Activated T-cell treated with anti-CD3 and anti-CD28 coated beads, Interleukin-2, amount 50 U/mL, for 24 hours (primary cell): ENCODE measurements at regions not wholly inside any gene's neighbourhood (a gene's known extent, or its start where the extent isn't known, plus 50 kb on each side); places are given as distances from the start of the nearest gene placed in this dataset.

Experiments used
- DNase-seq: peaks from one replicate; pipeline ENCODE4 v3.0.0-alpha.2; 2020
- H3K27ac Mint-ChIP-seq: 2 replicates; pipeline ENCODE4 v1.8.0; 2020; ENCODE audit warnings: mild to moderate bottlenecking, mixed read lengths
- H3K27me3 Mint-ChIP-seq: 2 replicates; pipeline ENCODE4 v1.8.0; 2020; ENCODE audit warnings: mixed read lengths
- H3K36me3 Mint-ChIP-seq: 2 replicates; pipeline ENCODE4 v1.8.0; 2020; ENCODE audit warnings: low read depth, mixed read lengths
- H3K4me1 Mint-ChIP-seq: 2 replicates; pipeline ENCODE4 v1.8.0; 2020; ENCODE audit warnings: low read depth, mixed read lengths
- H3K4me3 Mint-ChIP-seq: 2 replicates; pipeline ENCODE4 v1.8.0; 2020; ENCODE audit warnings: mild to moderate bottlenecking, moderate library complexity, mixed read lengths
- H3K9me3 Mint-ChIP-seq: 2 replicates; pipeline ENCODE4 v1.8.0; 2020; ENCODE audit warnings: mixed read lengths

- H3K27ac Mint-ChIP-seq, result no peak overlapping the region
Measured at GRCh38 chr20:23203951-23204730, 118.0 kb upstream of the CD93 start.

GRCh38 chr20:23203310-23203709, 117.2 kb upstream of the CD93 start:
- no peak overlapping the region for H3K4me3 Mint-ChIP-seq
- no peak overlapping the region for H3K27ac Mint-ChIP-seq
- H3K27me3 Mint-ChIP-seq, result peaks cover 20% of the 10 kb centered on the region
- DNase-seq, result no peak
- no peaks in the 10 kb centered on the region for H3K9me3 Mint-ChIP-seq
- no peaks in the 10 kb centered on the region for H3K4me1 Mint-ChIP-seq
- H3K36me3 Mint-ChIP-seq, result no peaks in the 10 kb centered on the region

More at GRCh38 chr20:23203951-23204730, 118.0 kb upstream of the CD93 start:
- Mint-ChIP-seq H3K9me3 (no peaks in the 10 kb centered on the region), H3K36me3 (no peaks in the 10 kb centered on the region), H3K4me1 (no peaks in the 10 kb centered on the region), H3K27me3 (peaks cover 22% of the 10 kb centered on the region), H3K4me3 (no peak overlapping the region)
- DNase-seq, result no peak

GRCh38 chr20:23201658-23202057, 115.5 kb upstream of the CD93 start:
- H3K4me1 Mint-ChIP-seq, result no peaks in the 10 kb centered on the region
- no peaks in the 10 kb centered on the region for H3K9me3 Mint-ChIP-seq
- H3K27me3 Mint-ChIP-seq, result peaks cover 20% of the 10 kb centered on the region
- no peak overlapping the region for H3K4me3 Mint-ChIP-seq
- no peak overlapping the region for H3K27ac Mint-ChIP-seq
- DNase-seq, result no peak
- H3K36me3 Mint-ChIP-seq, result no peaks in the 10 kb centered on the region

GRCh38 chr20:23200914-23201313, 114.8 kb upstream of the CD93 start:
- no peak for DNase-seq
- H3K4me3 Mint-ChIP-seq, result no peak overlapping the region

GRCh38 chr20:23200413-23200812, 114.3 kb upstream of the CD93 start:
- H3K9me3 Mint-ChIP-seq, result no peaks in the 10 kb centered on the region
- DNase-seq, result no peak
- no peaks in the 10 kb centered on the region for H3K36me3 Mint-ChIP-seq
- no peak overlapping the region for H3K4me3 Mint-ChIP-seq
- H3K4me1 Mint-ChIP-seq, result no peaks in the 10 kb centered on the region
- H3K27ac Mint-ChIP-seq, result no peak overlapping the region
- H3K27me3 Mint-ChIP-seq, result peaks cover 20% of the 10 kb centered on the region

More at GRCh38 chr20:23200914-23201313, 114.8 kb upstream of the CD93 start:
- no peaks in the 10 kb centered on the region for H3K36me3 Mint-ChIP-seq
- H3K27me3 Mint-ChIP-seq, result peaks cover 20% of the 10 kb centered on the region
- no peak overlapping the region for H3K27ac Mint-ChIP-seq
- H3K9me3 Mint-ChIP-seq, result no peaks in the 10 kb centered on the region
- H3K4me1 Mint-ChIP-seq, result no peaks in the 10 kb centered on the region

GRCh38 chr20:23199356-23199755, 113.2 kb upstream of the CD93 start:
- DNase-seq, result no peak
- Mint-ChIP-seq H3K4me3 (no peak overlapping the region), H3K27ac (no peak overlapping the region), H3K36me3 (no peaks in the 10 kb centered on the region), H3K9me3 (no peaks in the 10 kb centered on the region), H3K4me1 (no peaks in the 10 kb centered on the region), H3K27me3 (peaks cover 16% of the 10 kb centered on the region)

GRCh38 chr20:23198815-23199214, 112.7 kb upstream of the CD93 start:
- H3K27ac Mint-ChIP-seq, result no peak overlapping the region

GRCh38 chr20:23197836-23198235, 111.7 kb upstream of the CD93 start:
- no peak for DNase-seq
- no peak overlapping the region for H3K4me3 Mint-ChIP-seq
- H3K27me3 Mint-ChIP-seq, result peaks cover 19% of the 10 kb centered on the region
- no peak overlapping the region for H3K27ac Mint-ChIP-seq
- no peaks in the 10 kb centered on the region for H3K36me3 Mint-ChIP-seq
- H3K4me1 Mint-ChIP-seq, result no peaks in the 10 kb centered on the region
- H3K9me3 Mint-ChIP-seq, result no peaks in the 10 kb centered on the region

More at GRCh38 chr20:23198815-23199214, 112.7 kb upstream of the CD93 start:
- no peaks in the 10 kb centered on the region for H3K36me3 Mint-ChIP-seq
- H3K27me3 Mint-ChIP-seq, result peaks cover 15% of the 10 kb centered on the region
- no peaks in the 10 kb centered on the region for H3K9me3 Mint-ChIP-seq
- DNase-seq, result no peak
- H3K4me3 Mint-ChIP-seq, result no peak overlapping the region
- no peaks in the 10 kb centered on the region for H3K4me1 Mint-ChIP-seq

GRCh38 chr20:23195636-23196035, 109.5 kb upstream of the CD93 start:
- Mint-ChIP-seq H3K36me3 (no peaks in the 10 kb centered on the region), H3K4me1 (no peaks in the 10 kb centered on the region), H3K27me3 (peaks cover 9% of the 10 kb centered on the region), H3K4me3 (no peak overlapping the region), H3K27ac (no peak overlapping the region), H3K9me3 (no peaks in the 10 kb centered on the region)
- no peak for DNase-seq

GRCh38 chr20:23193801-23194384, 107.8 kb upstream of the CD93 start:
- no peak overlapping the region for H3K27ac Mint-ChIP-seq
- H3K9me3 Mint-ChIP-seq, result no peaks in the 10 kb centered on the region
- H3K36me3 Mint-ChIP-seq, result no peaks in the 10 kb centered on the region
- no peaks in the 10 kb centered on the region for H3K4me1 Mint-ChIP-seq
- DNase-seq, result no peak
- H3K27me3 Mint-ChIP-seq, result peaks cover 6% of the 10 kb centered on the region
- no peak overlapping the region for H3K4me3 Mint-ChIP-seq

GRCh38 chr20:23192469-23192868, 106.3 kb upstream of the CD93 start:
- H3K27me3 Mint-ChIP-seq, result peaks cover 6% of the 10 kb centered on the region
- H3K27ac Mint-ChIP-seq, result no peak overlapping the region
- no peak overlapping the region for H3K4me3 Mint-ChIP-seq
- no peaks in the 10 kb centered on the region for H3K4me1 Mint-ChIP-seq
- no peak for DNase-seq
- no peaks in the 10 kb centered on the region for H3K9me3 Mint-ChIP-seq
- H3K36me3 Mint-ChIP-seq, result no peaks in the 10 kb centered on the region

- Mint-ChIP-seq H3K9me3 (no peaks in the 10 kb centered on the region), H3K36me3 (no peaks in the 10 kb centered on the region), H3K4me1 (no peaks in the 10 kb centered on the region), H3K27me3 (peaks cover 6% of the 10 kb centered on the region), H3K4me3 (no peak overlapping the region), H3K27ac (no peak overlapping the region)
- DNase-seq, result no peak
Measured at GRCh38 chr20:23190557-23190956, 104.4 kb upstream of the CD93 start.

GRCh38 chr20:23189854-23190253, 103.7 kb upstream of the CD93 start:
- H3K4me1 Mint-ChIP-seq, result no peaks in the 10 kb centered on the region
- no peak for DNase-seq
- no peak overlapping the region for H3K4me3 Mint-ChIP-seq
- no peaks in the 10 kb centered on the region for H3K36me3 Mint-ChIP-seq
- no peaks in the 10 kb centered on the region for H3K9me3 Mint-ChIP-seq
- H3K27me3 Mint-ChIP-seq, result peaks cover 4% of the 10 kb centered on the region
- no peak overlapping the region for H3K27ac Mint-ChIP-seq

GRCh38 chr20:23189341-23189740, 103.2 kb upstream of the CD93 start:
- Mint-ChIP-seq H3K4me3 (no peak overlapping the region), H3K9me3 (no peaks in the 10 kb centered on the region), H3K36me3 (no peaks in the 10 kb centered on the region), H3K27ac (no peak overlapping the region), H3K27me3 (peaks cover 4% of the 10 kb centered on the region), H3K4me1 (no peaks in the 10 kb centered on the region)
- DNase-seq, result no peak

GRCh38 chr20:23188377-23189169, 102.4 kb upstream of the CD93 start:
- H3K36me3 Mint-ChIP-seq, result no peaks in the 10 kb centered on the region
- H3K27me3 Mint-ChIP-seq, result peaks cover 4% of the 10 kb centered on the region
- H3K27ac Mint-ChIP-seq, result no peak overlapping the region
- H3K9me3 Mint-ChIP-seq, result no peaks in the 10 kb centered on the region
- H3K4me3 Mint-ChIP-seq, result no peak overlapping the region
- DNase-seq, result no peak
- H3K4me1 Mint-ChIP-seq, result no peaks in the 10 kb centered on the region
